H1 (cell line): ENCODE measurements at regions not wholly inside any gene's neighbourhood (a gene's known extent, or its start where the extent isn't known, plus 50 kb on each side); places are given as distances from the start of the nearest gene placed in this dataset.

ENCODE experiments used
- E2F6 ChIP-seq: IDR thresholded peaks from 2 replicates; pipeline ENCODE4 v1.6.1; 2012; ENCODE audit warnings: inconsistent platforms
- MAX ChIP-seq: IDR thresholded peaks from 2 replicates; pipeline ENCODE4 v1.6.1; 2012; ENCODE audit warnings: inconsistent platforms

- TF ChIP-seq E2F6 (0 out of 2 replicates have a peak, but pooled peaks have one; percentile 43), MAX (peak; percentile 64)
Measured at GRCh38 chr10:3239066-3239919, 66.7 kb upstream of the PITRM1 start (continued).
